ENCODE measurements at regions not wholly inside any gene's neighbourhood (a gene's known extent, or its start where the extent isn't known, plus 50 kb on each side); places are given as distances from the start of the nearest gene placed in this dataset.
"Not testable (repeated sequence)": the region's sequence is repeated elsewhere in the genome, so short reads cannot be mapped to it uniquely, and the experiment has no call there.

DNA sequence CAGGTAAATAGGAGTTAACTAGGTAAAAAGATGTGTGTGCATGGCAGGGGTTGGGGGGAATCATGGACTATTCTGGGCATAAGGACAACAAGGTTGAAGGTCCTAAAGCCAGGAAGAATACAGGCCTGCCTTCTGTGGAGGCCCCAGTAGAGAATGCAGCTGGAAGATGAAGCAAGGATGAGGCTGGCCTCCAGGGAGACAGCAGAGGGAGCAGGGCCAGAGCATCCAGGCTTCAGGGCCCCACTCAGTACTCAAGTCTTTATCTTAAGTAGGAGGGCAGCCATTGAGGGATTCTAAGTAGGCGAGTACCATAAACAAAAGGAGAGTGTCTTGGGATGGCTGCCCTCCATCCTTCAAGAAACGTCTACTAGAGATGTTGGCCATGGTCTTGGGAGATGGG, 101.8 kb upstream of the APCDD1 start:
- no peak for DNase-seq (ENCODE audit: low read depth)

DNA sequence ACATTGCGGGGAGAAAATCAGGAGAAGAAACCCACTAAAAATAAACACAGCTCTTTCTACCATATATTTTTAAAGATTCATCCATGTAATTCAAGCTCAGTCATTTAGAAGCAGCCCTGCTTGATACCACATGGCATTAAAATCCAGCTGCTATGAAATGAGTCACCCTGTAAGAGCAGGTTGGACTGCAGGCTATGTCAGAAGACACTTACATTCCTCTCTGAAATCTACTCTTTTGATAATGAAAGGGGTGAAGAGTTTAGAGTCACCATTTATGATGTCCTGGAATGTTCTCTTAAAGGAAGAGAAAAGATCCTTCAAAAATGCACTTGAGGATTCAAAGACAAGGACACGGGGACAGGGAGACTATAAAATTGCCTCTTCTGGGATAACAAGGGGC, 100.6 kb upstream of the APCDD1 start:
- peak; percentile 68 for DNase-seq (ENCODE audit: low read depth)

DNA sequence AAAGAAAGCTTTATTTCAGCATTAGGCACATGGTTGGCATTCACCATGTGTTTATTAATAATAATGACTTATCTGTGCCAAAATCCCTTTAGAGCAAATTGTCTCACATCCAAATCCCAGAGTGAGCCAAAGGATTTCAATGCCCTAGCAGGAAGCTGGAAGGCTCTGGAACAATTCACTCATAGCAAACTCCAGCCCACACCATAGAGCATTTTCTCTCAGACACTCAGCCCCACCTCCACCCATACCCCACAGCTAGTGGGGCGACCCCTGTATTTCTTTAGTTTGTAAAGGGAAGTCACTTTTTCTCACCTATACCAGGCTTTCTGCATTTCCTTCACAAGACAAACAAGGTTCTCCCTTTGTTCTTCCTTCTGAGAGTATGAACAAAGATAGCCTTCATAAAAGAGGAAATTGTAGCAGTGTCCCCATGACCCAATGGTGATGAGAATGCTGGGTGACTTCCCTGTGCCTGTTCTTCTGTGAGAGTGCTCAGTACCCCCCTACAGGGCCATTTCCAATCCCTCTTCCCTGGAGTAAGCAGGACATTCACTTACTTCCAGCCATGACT, 100.1 kb upstream of the APCDD1 start:
- DNase-seq (ENCODE audit: low read depth) = no peak

DNA sequence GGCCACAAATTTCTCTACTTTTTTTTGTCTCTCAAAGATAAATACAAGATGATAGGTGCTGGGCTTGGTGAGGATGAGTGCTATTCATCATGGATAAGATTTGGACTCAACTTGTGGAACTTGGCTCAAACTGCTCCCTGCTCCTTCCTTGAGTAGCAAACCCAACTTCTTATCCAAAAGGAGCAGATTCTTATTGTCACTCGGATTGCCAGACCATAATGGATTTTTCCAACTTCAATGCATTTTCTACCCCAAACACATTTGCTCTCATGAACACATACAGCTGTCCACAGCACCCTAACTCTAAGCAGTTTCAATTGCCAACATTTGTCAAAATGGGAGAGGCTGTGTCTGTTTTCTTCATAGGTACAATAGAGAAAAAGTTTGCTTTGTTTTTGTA, 99.5 kb upstream of the APCDD1 start:
- DNase-seq (ENCODE audit: low read depth) = no peak

DNA sequence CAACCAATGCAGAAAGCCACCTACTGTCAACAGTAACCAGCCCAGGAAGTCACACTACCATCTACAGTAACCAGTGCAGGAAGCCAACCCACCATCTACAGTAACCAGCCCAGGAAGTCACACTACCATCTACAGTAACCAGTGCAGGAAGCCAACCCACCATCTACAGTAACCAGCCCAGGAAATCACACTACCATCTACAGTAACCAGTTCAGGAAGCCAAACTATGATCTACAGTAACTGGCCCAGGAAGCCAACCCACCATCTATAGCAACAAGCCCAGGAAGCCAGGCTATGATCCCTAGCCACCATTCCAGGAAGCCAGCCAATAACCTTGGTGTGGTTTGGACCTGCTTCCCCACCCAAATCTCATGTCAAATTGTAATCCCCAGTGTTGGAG, 97.4 kb upstream of the APCDD1 start:
- not testable (repeated sequence) for DNase-seq (ENCODE audit: low read depth)

DNA sequence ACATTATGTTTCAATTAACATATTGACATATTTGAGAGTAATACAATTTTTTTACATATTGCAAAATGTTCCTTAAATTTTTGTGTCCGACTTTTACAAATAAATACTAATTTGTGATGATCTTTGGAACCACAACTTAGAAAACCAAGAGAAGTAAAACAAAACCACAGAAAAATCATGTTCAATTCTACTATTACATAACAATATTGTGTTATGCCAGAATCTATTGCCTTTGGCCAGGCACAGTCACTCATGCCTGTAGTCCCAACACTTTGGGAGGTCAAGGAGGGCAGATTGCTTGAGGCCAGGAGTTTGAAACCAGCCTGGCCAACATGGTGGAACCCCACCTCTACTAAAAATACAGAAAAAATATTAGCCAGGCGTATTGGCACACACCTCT, 92.8 kb upstream of the APCDD1 start:
- DNase-seq (ENCODE audit: low read depth) = no peak

DNA sequence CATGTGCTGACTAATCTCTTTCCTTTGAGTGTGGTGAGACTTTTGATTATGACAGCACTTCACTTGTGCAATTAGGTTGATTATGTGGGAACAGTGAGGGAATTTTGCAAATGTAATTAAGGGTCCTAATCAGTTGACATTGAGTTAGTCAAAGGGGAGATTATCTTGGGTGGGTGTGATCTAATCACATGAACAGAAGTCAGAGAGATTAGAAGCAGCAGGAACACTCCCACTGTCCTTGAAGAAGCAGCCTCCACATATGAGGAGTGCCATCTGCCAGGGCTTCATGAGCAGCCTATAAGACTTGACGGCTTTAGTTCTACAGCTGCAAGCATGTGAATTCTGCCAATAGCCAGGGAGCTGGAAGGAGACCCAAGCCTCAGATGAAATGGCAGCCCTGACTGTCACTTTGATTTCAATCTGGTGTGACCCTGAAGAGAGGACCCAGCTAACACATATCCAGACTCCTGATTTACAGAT, 89.4 kb upstream of the APCDD1 start:
- no peak for DNase-seq (ENCODE audit: low read depth)

DNA sequence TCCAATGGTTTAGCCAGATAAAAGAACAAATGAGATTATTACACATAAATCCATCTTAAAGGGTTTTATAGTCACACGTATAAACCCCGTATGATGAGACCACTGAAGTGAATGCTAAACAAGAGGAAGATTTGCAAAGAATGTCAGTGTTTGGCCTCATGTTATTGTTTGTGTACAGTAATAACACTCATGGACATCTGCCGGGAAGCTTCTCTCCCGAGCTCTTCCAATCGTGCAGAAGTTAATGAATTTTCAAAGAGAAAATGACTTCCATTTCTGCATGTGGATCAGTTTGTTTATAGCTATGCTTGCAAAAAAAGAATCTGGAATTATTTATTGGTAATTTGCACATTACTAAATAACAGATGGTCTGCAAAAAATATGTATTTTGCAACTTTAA, 88.5 kb upstream of the APCDD1 start:
- peak; percentile 56 for DNase-seq (ENCODE audit: low read depth)

DNA sequence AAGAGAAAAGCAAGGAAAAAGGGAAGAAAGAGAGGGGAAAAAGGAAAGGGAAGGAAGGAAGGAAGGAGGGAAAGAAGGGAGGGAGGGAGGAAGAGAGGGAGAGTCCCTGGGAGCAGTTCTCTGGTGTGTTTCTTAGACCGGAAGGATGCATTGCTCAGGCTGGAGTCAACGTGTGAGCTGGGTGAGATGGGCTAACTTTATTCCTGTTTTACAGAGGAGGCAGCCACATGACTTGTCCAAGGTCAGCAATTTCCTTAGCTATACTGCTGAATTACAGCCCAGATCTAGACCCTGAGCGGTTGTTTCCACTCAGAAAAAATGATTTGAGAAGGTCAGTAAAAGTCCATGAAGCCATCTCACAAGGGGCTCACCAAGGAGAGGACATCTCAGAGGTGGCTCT, 86.6 kb upstream of the APCDD1 start:
- no peak for DNase-seq (ENCODE audit: low read depth)

DNA sequence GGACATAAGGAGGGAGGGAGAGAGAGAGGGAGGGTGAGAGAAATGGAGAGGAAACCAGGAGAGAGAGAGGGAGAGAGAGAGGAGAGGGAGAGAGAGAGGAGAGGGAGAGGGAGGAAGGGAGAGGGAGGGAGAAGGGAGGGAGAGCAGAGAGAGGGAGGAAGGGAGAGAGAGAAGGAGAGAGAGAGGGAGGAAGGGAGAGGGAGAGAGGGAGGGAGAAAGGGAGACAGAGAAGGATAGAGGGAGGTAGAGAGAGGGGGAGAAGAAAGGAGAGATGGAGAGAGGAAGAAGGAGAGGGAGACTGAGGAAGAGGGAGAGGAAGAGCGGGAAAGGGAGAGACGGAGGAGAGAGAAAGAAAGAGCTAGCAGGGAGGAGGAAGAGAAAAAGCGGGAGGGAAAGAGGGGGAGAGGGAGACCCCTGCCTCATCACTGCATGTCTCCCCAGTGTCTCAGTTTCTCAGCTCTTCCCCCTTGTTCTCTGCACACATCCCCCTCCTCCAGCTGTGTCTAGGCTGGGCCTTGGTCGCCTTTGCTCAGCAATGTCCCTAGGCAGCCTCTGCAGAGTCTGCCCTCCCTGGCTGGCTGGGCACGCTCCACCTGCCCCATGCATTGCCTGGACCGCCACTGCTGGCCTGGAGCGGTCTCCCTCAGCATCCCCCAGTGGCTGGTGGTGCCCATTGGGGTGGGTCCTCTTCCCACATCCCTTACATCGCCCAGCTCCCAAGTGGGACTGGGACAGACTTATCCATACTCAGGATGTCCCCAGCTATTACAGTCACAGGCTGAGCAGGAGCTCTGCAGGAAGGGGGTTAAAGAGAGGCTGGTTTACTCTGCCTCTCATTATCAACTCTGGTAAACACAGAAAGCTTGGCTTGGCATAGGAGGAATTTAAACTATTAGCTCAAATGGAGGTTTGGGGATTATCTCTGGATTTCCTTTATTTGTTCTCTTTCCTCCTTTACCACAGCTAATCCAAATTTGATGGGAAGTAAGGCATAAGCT, 85.7 kb upstream of the APCDD1 start:
- DNase-seq (ENCODE audit: low read depth) = no peak

DNA sequence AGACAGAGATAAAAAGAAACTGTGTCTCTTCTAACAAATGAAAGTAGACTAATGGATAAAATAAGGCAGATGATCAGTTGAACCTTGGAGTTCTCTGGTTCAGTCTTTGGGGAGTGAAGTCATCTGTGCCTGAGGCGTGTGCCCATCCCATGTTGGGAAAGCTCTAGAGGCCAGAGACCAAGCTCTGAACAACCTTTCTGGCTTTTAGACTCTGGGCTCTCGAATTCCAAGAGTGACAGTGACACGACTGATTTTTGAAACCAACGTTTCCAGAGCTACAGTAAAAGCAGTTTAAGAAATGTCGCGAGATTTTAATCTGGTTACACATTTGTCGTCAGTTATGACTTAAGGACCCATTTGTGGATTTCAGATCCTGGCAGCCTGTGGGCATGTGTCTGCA, 83.7 kb upstream of the APCDD1 start:
- DNase-seq (ENCODE audit: low read depth) = no peak

DNA sequence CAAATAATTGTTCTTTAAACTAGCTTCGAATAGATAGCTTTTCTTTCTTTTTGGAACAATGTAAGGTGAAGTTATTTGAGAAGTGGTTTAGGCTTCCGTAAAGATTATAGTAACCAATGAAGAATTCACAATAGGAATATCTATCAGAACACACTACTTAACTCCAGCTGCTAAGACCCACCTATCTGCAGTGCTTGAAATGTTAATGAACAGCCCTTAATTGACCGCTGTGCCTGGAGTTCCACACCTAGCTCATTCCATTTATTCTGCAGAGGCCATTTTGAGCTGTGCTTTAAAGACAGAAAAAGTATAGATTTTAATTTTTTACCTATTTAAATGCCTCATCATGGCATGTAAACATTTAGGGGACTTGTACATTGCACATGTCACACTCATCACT, 83.3 kb upstream of the APCDD1 start:
- no peak for DNase-seq (ENCODE audit: low read depth)

DNA sequence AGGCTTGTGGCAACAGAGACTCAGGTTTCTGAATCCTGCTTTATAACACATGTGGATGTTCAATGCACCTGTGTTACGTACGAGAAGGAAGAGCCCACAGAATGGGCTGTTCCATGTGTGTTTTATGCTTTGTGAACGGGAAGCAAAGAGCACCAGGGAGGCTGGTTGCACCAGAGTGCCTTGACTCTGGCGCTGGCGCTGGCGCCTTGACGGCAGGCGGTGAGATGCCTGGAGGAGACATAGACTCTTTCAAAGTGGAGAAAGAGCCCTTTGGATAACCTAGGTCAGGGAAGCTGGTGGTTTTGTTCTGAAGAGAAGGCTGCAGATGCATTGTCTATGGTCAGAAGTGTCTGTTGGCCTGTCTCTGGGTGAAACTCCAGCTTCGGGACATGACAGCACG, 80.2 kb upstream of the APCDD1 start:
- DNase-seq (ENCODE audit: low read depth) = no peak

DNA sequence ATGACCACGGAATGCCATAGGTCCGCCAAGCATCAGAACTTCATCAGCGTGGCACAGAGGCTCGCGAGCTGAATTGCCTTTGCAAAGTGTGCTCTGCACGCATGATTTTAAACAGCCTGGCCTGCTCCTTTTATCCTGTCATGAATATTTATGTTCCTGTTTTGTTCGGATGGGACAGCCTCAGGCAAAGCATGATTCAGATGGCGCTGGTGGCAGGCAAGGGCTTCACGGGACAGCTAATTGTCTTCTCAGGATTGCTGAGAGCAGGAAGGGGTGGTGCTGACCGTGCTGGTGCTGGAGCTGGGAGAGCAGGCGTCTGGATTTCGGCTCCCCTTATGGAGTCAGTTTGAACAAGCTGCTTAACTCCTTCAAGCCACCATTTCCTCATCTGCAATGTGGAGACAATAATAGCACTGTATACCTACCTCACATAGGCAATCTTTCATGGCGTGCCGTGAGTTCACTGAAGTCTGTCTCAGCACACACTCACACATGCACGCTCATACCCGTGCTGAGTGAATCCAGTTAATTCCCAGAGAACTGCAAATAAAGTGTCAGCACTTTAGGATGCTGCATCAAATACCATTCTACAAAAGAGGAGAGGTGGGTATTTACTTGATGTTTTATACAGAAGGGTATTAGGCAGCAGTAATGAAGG, 79.7 kb upstream of the APCDD1 start:
- DNase-seq (ENCODE audit: low read depth) = peak; percentile 93

DNA sequence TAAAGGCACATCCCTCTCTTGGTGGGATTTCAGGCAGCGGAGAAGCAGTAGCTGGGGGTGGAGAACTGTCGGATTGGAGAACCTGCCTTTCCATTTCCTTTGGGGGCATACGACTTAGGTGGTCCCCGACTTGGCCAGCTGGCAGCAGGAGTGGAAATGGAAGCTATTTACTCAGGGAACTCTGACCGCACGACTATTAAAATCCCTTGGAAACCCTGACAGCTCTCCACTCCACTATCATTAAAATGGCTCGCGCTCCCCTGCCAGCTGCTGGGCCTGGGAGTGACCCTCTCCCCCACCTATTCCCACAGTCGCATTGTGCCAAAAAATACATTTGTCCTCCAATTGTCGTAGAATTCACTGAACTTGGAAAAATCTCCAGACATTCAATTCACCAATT, 77.7 kb upstream of the APCDD1 start:
- DNase-seq (ENCODE audit: low read depth) = peak; percentile 38

DNA sequence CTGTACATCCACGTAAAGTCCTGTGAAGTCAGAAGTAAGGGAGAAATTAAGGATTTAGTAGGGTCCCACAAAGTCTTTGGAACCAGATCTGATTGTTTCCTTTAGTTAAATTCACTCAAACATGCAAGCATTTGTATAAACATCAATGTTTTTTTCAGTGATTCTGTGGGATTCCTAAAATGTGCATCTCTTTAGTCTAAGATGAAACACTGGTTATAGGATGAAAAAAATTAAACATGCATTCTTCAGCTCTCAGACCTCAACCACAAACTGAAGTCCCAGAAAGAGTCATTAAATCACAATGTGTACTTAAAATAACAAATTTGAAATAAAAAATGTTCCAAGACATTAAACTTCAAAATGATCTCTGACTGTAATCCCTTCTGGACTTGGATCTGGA, 76.5 kb upstream of the APCDD1 start:
- DNase-seq (ENCODE audit: low read depth) = peak; percentile 66

DNA sequence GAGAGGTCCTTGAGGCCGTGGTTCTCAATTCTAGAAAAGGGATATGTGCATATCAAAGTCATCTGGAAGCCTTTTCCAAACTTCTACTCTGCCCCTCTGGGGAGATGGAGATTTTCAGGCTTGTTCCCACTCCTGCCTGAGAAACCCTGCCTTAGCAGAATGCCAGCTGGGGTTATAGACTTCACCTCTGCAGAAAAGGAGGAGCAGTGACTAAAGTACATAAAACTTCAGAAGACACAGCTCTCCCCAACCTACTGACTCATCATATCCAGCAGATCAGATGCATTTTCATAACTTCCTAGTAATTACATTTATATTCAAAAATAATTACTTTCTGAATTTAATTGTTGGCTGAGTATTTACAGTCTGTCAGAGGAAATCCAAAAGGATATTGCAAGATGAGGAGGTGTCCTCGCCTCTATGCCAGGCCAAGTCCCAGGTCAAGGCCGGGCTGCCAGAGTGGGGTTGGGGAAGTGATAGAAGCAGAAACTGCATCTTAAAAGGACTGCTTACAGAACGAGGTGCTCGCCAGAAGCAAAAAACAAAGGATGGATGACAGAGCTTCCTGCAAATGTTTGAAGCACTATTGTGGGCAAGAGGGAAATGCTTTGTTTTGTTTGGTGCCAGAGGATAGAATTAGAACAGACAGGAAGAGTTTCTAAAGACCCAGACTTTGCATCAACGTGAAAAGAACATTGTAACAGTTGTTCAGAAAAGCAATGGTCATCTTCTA, 75.6 kb upstream of the APCDD1 start:
- DNase-seq (ENCODE audit: low read depth) = peak; percentile 82

DNA sequence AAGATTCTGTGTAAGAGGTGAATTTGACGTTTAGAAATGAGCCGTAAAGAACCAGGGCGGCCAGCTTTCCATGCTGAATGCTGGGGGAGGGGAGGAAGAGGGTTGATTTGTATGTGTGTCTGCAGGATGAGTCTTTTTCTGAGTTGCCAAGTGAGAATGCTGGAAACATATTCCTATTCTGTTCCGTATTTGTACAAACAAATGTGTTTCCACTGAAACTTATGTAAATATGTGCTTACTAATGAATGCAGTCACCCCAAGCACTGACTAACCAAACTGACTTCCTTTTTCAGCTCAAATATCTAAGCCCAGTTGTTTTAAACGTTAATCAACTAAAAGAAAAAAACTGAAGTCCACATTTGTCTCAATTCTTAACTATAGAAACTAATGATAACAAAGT, 74.9 kb upstream of the APCDD1 start:
- peak; percentile 66 for DNase-seq (ENCODE audit: low read depth)

DNA sequence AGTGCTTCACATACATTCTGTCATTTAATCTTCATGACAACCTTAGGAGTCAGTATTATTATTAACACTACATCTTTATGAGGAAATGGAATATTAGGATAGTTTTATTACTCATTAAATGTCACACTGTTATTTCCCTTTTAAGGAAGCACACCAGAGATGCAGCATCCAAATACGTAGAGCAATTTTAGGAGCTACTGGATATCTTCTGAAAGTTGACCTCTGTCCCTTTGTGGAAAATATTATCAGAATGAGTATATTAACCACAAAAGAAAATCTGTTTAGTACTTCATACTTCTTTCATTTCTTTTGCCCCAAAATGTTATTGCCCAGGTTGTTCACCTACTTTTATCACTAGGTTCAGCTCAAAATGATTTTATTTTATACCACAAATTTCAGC, 72.9 kb upstream of the APCDD1 start:
- DNase-seq (ENCODE audit: low read depth) = no peak

DNA sequence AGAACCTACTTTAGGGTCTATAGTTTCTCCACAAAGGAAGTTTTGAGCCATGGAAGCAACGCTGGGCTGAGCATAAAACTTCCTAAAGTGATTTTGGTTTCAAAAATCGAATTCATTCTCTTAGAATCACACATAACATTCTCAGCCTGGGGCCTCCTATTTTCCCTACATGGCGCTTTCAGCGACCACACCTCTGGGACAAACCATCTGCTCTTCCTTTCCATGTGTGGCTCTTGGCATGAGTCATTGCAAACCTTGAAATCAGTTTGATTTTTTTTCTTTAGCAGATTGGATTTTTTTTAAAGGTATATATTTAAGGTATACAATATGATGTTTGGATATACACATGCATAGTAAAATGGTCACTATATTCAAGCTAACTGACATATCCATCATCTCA, 72.5 kb upstream of the APCDD1 start:
- no peak for DNase-seq (ENCODE audit: low read depth)

DNA sequence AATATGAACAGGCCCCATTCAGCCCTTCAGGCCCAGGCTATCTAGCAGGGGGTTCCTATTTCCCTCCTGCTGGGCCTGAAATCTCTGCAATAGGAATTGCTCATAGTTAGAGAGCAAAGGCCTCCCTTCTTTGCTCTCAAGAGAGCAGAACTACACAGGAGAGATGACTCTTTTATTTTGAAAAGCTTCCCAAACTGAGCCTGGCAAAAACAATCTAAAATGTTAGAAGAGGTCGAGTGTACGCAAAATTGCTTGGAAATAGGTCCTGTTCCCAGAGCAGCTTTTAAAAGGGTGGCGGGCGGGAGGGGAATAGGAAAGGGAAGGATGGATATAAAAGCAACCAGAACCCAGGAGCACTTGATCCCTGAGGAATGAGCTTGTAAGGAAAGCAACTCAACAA, 68.4 kb upstream of the APCDD1 start:
- DNase-seq (ENCODE audit: low read depth) = no peak

DNA sequence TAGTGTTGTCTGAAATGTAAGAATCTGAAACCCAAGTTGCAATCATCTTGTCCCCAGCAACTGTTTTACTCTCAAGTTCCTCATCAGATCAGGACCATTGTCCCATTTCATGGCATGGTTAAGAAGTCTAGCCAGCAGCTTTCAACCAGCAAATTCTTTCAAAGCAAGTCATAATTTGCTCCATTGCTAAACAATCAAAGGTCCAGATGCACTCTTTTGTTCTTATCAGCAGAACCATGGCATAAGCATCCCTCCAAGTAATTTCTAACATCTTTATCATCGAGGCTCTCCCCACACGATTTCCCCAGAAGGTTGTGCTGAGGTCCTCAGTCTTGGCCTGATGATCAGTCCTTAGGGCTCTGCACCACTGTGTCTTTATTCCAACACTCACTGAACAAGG, 67.5 kb upstream of the APCDD1 start:
- DNase-seq (ENCODE audit: low read depth) = no peak
